Endothelial cell of umbilical vein (primary cell): ENCODE measurements at regions not wholly inside any gene's neighbourhood (a gene's known extent, or its start where the extent isn't known, plus 50 kb on each side); places are given as distances from the start of the nearest gene placed in this dataset.

Source experiments
- BruUV-seq: library from RNA; stranded (reverse); fragments of 400-500 nt; replicated peaks from 2 replicates; lab custom pipeline; 2021; lab: Mats Ljungman, UMichigan
- CTCF ChIA-PET: fragments of 300-600, 350-600 bp; sonication (Branson Sonifier 250); formaldehyde crosslinking; loops from one replicate; lab custom pipeline; 2021; ENCODE audit warnings: antibody characterized with exemption, inconsistent platforms; lab: Charles Lee
- POLR2A ChIA-PET: fragments of 300-600, 350-600 bp; sonication (Branson Sonifier 250); formaldehyde crosslinking; loops from one replicate; lab custom pipeline; 2021; ENCODE audit warnings: antibody characterized with exemption, inconsistent platforms; lab: Charles Lee
- DNase-seq: peaks from one replicate; pipeline ENCODE4 v3.0.0-alpha.2; 2011; ENCODE audit warnings: low read depth, low spot score
- FAIRE-seq: peaks from 2 replicates; lab custom pipeline; 2011; peaks lifted over from hg19 to GRCh38; lab: Jason Lieb, UNC
- H2AFZ ChIP-seq: 2 replicates; pipeline ENCODE4 v1.6.0; 2012; ENCODE audit warnings: low read depth, low read length, control low read depth, inconsistent platforms
- H3K27ac ChIP-seq: 2 replicates; pipeline ENCODE4 v1.5.1; 2011; ENCODE audit warnings: low read depth, mild to moderate bottlenecking, control low read depth, low read length, moderate library complexity; ENCODE audit not compliant: insufficient read depth
- H3K27me3 ChIP-seq, 2 experiments: 2 replicates each; pipeline versions ENCODE4 v1.6.0 to v1.6.1; 2011; ENCODE audit warnings: low read length in 2 of 2, mixed read lengths in 1 of 2; ENCODE audit not compliant: control insufficient read depth in 2 of 2, insufficient read depth in 2 of 2
- H3K36me3 ChIP-seq, 2 experiments: 2 replicates in 1 of 2; 3 replicates in 1 of 2; pipeline ENCODE4 v1.5.1; 2011; ENCODE audit warnings: low read length in 2 of 2, mild to moderate bottlenecking in 1 of 2, moderate library complexity in 1 of 2; ENCODE audit not compliant: control insufficient read depth in 2 of 2, insufficient read depth in 2 of 2; ENCODE audit errors: extremely low read depth in 1 of 2
- H3K4me1 ChIP-seq: 3 replicates; pipeline ENCODE4 v1.5.1; 2011; ENCODE audit warnings: mild to moderate bottlenecking, low read length; ENCODE audit not compliant: control insufficient read depth, insufficient read depth; ENCODE audit errors: extremely low read depth
- H3K4me2 ChIP-seq: 2 replicates; pipeline ENCODE4 v1.6.1; 2011; ENCODE audit warnings: low read length, control low read depth, mixed read lengths; ENCODE audit not compliant: insufficient read depth
- H3K4me3 ChIP-seq, 3 experiments: fragments of 200-600 bp in 1 of 3; sonication (generic), shearing (Covaris generic) in 1 of 3; replicated peaks in 1 of 3; 2 replicates each; pipeline ENCODE4 v1.5.1; 2011 to 2016; ENCODE audit warnings: control low read depth in 3 of 3, low read length in 3 of 3, mild to moderate bottlenecking in 2 of 3, inconsistent platforms in 1 of 3, low read depth in 1 of 3, moderate library complexity in 1 of 3; ENCODE audit not compliant: insufficient read depth in 1 of 3
- H3K79me2 ChIP-seq: 2 replicates; pipeline ENCODE4 v1.6.0; 2012; ENCODE audit warnings: low read length, inconsistent platforms; ENCODE audit not compliant: control insufficient read depth, insufficient read depth
- H3K9ac ChIP-seq: replicated peaks from 2 replicates; pipeline ENCODE3; 2011; ENCODE audit warnings: low read length, control low read depth; ENCODE audit not compliant: insufficient read depth; ENCODE audit errors: extremely low read depth
- H3K9me1 ChIP-seq: replicated peaks from 3 replicates; pipeline ENCODE4 v1.6.0; 2011; ENCODE audit warnings: mild to moderate bottlenecking, low read length; ENCODE audit not compliant: control insufficient read depth, insufficient read depth; ENCODE audit errors: extremely low read depth
- H3K9me3 ChIP-seq: replicated peaks from 2 replicates; pipeline ENCODE4 v1.5.1; 2012; ENCODE audit warnings: low read length, inconsistent platforms; ENCODE audit not compliant: control insufficient read depth, insufficient read depth
- H4K20me1 ChIP-seq: replicated peaks from 2 replicates; pipeline ENCODE3; 2011; ENCODE audit warnings: mild to moderate bottlenecking, low read length; ENCODE audit not compliant: control insufficient read depth, insufficient read depth; ENCODE audit errors: extremely low read depth
- EZH2 ChIP-seq: IDR thresholded peaks from 2 replicates; pipeline ENCODE4 v1.6.1; 2012; ENCODE audit warnings: borderline replicate concordance, low read depth, mild to moderate bottlenecking, moderate library complexity, low read length, inconsistent platforms; ENCODE audit not compliant: severe bottlenecking
- FOS ChIP-seq: IDR thresholded peaks from 2 replicates; pipeline ENCODE4 v1.6.1; 2011; ENCODE audit warnings: mild to moderate bottlenecking, low read length, moderate library complexity, borderline replicate concordance; ENCODE audit not compliant: insufficient read depth
- GATA2 ChIP-seq: IDR thresholded peaks from 2 replicates; pipeline ENCODE4 v1.7.0; 2011; ENCODE audit warnings: low read depth, mild to moderate bottlenecking, moderate library complexity, mixed read lengths, low read length; ENCODE audit not compliant: insufficient read length, insufficient read depth
- JUN ChIP-seq: IDR thresholded peaks from 2 replicates; pipeline ENCODE4 v1.6.1; 2011; ENCODE audit warnings: borderline replicate concordance, low read depth; ENCODE audit not compliant: insufficient read length, insufficient read depth
- MYC ChIP-seq: IDR thresholded peaks from one replicate; pipeline ENCODE4 v1.6.1; 2011; ENCODE audit warnings: mild to moderate bottlenecking, low read depth, low read length
- POLR2A ChIP-seq: IDR thresholded peaks from 2 replicates; pipeline ENCODE4 v1.6.1; 2012; ENCODE audit warnings: low read depth, mild to moderate bottlenecking, control low read depth, low read length
- POLR2AphosphoS5 ChIP-seq: IDR thresholded peaks from 2 replicates; pipeline ENCODE4 v1.6.1; 2012; ENCODE audit warnings: low read depth, mild to moderate bottlenecking, control low read depth, low read length, moderate library complexity; ENCODE audit not compliant: insufficient read depth
- dilution Hi-C: fragments of 300-500 bp; cut with MboI; formaldehyde crosslinking; loops from one replicate; pipeline ENCODE4 v1.15.0; 2019; ENCODE audit warnings: low sequenced_read_pairs; ENCODE audit not compliant: extremely low pct_ligation_motif_present
- intact Hi-C: fragments of 100-400 bp; cut with micrococcal nuclease; formaldehyde crosslinking; loops from one replicate; pipeline ENCODE4 v1.10.0; 2022
- TF ChIP-seq, protein P1 (sequence below): IDR thresholded peaks from 2 replicates; pipeline ENCODE4 v1.6.1; 2011; ENCODE audit not compliant: insufficient read depth, insufficient read length
- TF ChIP-seq, protein P2 (sequence below), 2 donors: IDR thresholded peaks; 1 replicate in 1 of 2; 2 replicates in 1 of 2; pipeline ENCODE4 v1.5.1; 2011; ENCODE audit warnings: low read length in 2 of 2, mild to moderate bottlenecking in 2 of 2, moderate library complexity in 2 of 2, control low read depth in 1 of 2, inconsistent platforms in 1 of 2, low read depth in 1 of 2; ENCODE audit not compliant: insufficient read depth in 1 of 2; ENCODE audit errors: extremely low read depth in 1 of 2

DNA sequence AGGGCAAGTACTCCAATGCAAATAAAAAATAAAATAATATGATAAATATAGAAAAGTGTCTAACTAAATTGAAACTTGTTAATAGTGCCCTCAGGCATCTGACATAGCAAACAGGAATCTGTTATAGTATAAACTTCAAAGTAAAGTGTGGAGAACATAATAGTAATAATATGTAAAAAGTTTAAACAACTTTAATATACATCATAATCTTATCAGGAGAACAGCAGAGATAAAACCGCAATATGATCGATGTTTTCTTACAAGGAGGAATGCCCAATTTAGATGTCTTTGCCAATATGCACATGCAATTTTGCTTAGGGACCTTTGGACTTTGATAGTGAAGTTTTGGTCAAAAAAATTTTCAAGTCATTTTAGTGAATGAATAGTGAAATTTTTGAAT lies 514.8 kb upstream of the IMPG1 start:
- H3K36me3 ChIP-seq, result no peaks in the 10 kb centered on the region
- no TSS peak for BruUV-seq
- FAIRE-seq, result no peak
- no peaks in the 10 kb centered on the region for H3K79me2 ChIP-seq
- no peaks in the 10 kb centered on the region for H3K27me3 ChIP-seq
- dilution Hi-C loops, result no loop called here
- no peaks in the 10 kb centered on the region for H4K20me1 ChIP-seq
- H3K9me1 ChIP-seq, result no peaks in the 10 kb centered on the region
- POLR2A ChIA-PET, result no interaction called here
- peak overlapping the region; percentile 35 for H3K4me2 ChIP-seq
- TF ChIP-seq, protein P1, sequence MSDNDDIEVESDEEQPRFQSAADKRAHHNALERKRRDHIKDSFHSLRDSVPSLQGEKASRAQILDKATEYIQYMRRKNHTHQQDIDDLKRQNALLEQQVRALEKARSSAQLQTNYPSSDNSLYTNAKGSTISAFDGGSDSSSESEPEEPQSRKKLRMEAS, result no peak
- TF ChIP-seq EZH2 (no peak), MYC (no peak), JUN (no peak), GATA2 (no peak), FOS (no peak), POLR2A (no peak), POLR2AphosphoS5 (no peak)
- TF ChIP-seq, protein P2, sequence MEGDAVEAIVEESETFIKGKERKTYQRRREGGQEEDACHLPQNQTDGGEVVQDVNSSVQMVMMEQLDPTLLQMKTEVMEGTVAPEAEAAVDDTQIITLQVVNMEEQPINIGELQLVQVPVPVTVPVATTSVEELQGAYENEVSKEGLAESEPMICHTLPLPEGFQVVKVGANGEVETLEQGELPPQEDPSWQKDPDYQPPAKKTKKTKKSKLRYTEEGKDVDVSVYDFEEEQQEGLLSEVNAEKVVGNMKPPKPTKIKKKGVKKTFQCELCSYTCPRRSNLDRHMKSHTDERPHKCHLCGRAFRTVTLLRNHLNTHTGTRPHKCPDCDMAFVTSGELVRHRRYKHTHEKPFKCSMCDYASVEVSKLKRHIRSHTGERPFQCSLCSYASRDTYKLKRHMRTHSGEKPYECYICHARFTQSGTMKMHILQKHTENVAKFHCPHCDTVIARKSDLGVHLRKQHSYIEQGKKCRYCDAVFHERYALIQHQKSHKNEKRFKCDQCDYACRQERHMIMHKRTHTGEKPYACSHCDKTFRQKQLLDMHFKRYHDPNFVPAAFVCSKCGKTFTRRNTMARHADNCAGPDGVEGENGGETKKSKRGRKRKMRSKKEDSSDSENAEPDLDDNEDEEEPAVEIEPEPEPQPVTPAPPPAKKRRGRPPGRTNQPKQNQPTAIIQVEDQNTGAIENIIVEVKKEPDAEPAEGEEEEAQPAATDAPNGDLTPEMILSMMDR (IDR thresholded peaks at IDR 0.05; ENCODE audit: extremely low read depth in 1 of 2, insufficient read depth in 1 of 2, low read depth in 1 of 2, low read length in 2 of 2), result no peak
- H3K9me3 ChIP-seq, result no peaks in the 10 kb centered on the region
- CTCF ChIA-PET, result interaction anchor here (2.5 kb wide), 1 partner anchor 12 kb away, joined by 10 read pairs; no protein-coding TSS in a partner anchor
- no peak overlapping the region for H3K4me3 ChIP-seq
- no peak overlapping the region for H2AFZ ChIP-seq
- no peak for DNase-seq
- H3K9ac ChIP-seq, result no peak overlapping the region
- intact Hi-C loops, result no loop called here
- peaks cover 2% of the 10 kb centered on the region for H3K4me1 ChIP-seq
- no peak overlapping the region for H3K27ac ChIP-seq
